ENCODE measurements at regions not wholly inside any gene's neighbourhood (a gene's known extent, or its start where the extent isn't known, plus 50 kb on each side); places are given as distances from the start of the nearest gene placed in this dataset.

GRCh38 chr6:15924893-15925292 is 204.0 kb upstream of the MYLIP start:
- H3K4me3 ChIP-seq (ENCODE audit: low read depth, low read length) = no peak overlapping the region
- TF ChIP-seq, protein P1, sequence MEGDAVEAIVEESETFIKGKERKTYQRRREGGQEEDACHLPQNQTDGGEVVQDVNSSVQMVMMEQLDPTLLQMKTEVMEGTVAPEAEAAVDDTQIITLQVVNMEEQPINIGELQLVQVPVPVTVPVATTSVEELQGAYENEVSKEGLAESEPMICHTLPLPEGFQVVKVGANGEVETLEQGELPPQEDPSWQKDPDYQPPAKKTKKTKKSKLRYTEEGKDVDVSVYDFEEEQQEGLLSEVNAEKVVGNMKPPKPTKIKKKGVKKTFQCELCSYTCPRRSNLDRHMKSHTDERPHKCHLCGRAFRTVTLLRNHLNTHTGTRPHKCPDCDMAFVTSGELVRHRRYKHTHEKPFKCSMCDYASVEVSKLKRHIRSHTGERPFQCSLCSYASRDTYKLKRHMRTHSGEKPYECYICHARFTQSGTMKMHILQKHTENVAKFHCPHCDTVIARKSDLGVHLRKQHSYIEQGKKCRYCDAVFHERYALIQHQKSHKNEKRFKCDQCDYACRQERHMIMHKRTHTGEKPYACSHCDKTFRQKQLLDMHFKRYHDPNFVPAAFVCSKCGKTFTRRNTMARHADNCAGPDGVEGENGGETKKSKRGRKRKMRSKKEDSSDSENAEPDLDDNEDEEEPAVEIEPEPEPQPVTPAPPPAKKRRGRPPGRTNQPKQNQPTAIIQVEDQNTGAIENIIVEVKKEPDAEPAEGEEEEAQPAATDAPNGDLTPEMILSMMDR (IDR thresholded peaks at IDR 0.05; ENCODE audit: insufficient read depth, low read depth, low read length) = no peak
- ChIA-PET CTCF (no interaction called here), POLR2A (no interaction called here)
- DNase-seq (ENCODE audit: low read depth) = no peak
- H3K36me3 ChIP-seq (ENCODE audit: control insufficient read depth, insufficient read depth, low read length) = no peaks in the 10 kb centered on the region
- no peaks in the 10 kb centered on the region for H3K27me3 ChIP-seq (ENCODE audit: control insufficient read depth, insufficient read depth, low read length)

DNA sequence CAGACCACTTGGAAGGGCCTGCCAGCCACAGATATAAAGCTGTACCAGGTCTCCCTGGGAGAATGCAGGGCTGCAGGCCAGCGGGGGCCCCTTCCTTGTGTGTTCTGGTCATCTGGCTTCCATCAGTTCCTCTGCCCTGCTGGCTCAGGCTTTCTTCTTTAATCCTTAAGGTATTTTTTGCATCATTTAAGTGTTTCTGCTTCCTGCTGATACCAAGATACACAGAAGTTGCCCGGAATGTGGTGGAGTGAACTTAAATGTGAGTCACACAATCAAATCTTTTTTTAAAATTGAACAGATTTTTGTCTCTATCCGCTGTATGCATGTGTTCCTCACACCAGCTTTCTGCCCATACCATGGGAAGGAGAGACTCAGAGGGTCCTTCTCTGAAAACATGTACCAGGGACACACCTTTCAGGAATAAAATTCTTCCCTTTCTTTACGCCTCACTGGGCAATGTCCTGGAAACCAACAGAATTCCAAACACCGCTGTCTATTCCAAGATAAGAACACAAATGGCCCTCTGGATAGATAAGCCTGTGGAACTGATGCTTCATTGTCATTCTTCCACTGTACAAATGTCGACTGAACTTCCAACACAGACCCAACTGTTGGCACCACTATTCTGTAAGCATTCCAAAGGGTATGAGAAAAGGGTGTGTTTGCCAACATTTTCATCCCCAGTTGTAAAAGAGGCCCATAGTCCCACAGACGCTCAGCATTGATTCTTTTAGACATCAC is 206.2 kb upstream of the MYLIP start:
- DNase-seq (ENCODE audit: low read depth) = peak; percentile 76
- Histone ChIP-seq H3K27me3 (ENCODE audit: control insufficient read depth, insufficient read depth, low read length) (no peaks in the 10 kb centered on the region), H3K36me3 (ENCODE audit: control insufficient read depth, insufficient read depth, low read length) (no peaks in the 10 kb centered on the region), H3K4me3 (ENCODE audit: low read depth, low read length) (no peak overlapping the region)
- CTCF ChIA-PET = interaction anchor here (0.7 to 1.8 kb wide), 4 partner anchors 14 to 206 kb away, joined by 3 to 4 read pairs (median 4); partner anchors contain the start of gene MYLIP
- TF ChIP-seq, protein P1 (IDR thresholded peaks at IDR 0.05; ENCODE audit: insufficient read depth, low read depth, low read length) = no peak
- POLR2A ChIA-PET = no interaction called here

GRCh38 chr6:15921243-15921642 is 207.6 kb upstream of the MYLIP start:
- CTCF ChIA-PET = no interaction called here
- H3K27me3 ChIP-seq (ENCODE audit: control insufficient read depth, insufficient read depth, low read length) = no peaks in the 10 kb centered on the region

GRCh38 chr6:15916581-15916980 is 212.3 kb upstream of the MYLIP start:
- no peak overlapping the region for H3K4me3 ChIP-seq (ENCODE audit: low read depth, low read length)
- H3K27me3 ChIP-seq (ENCODE audit: control insufficient read depth, insufficient read depth, low read length) = no peaks in the 10 kb centered on the region
- no peak for DNase-seq (ENCODE audit: low read depth)
- ChIA-PET POLR2A (no interaction called here), CTCF (no interaction called here)
- TF ChIP-seq, protein P1 (IDR thresholded peaks at IDR 0.05; ENCODE audit: insufficient read depth, low read depth, low read length) = no peak
- no peaks in the 10 kb centered on the region for H3K36me3 ChIP-seq (ENCODE audit: control insufficient read depth, insufficient read depth, low read length)

More at GRCh38 chr6:15921243-15921642, 207.6 kb upstream of the MYLIP start:
- Histone ChIP-seq H3K4me3 (ENCODE audit: low read depth, low read length) (no peak overlapping the region), H3K36me3 (ENCODE audit: control insufficient read depth, insufficient read depth, low read length) (no peaks in the 10 kb centered on the region)
- TF ChIP-seq, protein P1 (IDR thresholded peaks at IDR 0.05; ENCODE audit: insufficient read depth, low read depth, low read length) = no peak
- no peak for DNase-seq (ENCODE audit: low read depth)
- POLR2A ChIA-PET = interaction anchor here (0.6 kb wide), 1 partner anchor 284 kb away, joined by 3 read pairs; no protein-coding TSS in a partner anchor

DNA sequence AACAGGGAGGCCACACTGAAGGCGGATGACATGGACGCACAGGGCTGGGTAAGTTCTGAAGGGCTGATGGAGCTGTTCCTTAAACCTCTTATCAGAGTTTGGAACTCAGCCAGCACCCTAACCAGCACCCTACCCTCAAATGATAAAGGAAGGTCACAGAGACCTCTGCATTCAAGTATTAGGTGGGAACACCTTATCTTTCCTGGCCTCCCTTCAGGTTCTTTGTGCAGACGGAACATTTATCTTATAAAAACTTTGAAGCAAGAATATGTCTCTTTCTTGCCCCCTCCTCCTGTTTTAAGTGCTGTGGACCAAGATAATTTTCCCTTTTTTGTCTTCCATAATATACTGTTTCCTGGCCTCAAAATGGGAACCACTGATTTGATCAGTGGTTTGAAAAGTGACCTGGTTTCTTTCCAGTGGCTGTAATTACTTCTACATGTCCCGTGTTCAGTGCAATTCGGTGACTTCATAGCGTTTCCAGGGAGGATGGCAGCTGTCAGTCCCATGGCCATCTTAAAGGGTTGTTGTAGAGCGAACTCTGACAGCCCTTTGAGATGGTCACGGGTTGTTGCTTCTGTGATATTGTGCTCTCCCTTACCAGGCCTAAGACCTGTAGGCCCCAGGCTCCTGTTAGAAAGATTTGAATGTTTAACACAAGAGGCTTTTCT is 213.2 kb upstream of the MYLIP start:
- no peak for DNase-seq (ENCODE audit: low read depth)
- H3K4me3 ChIP-seq (ENCODE audit: low read depth, low read length) = no peak overlapping the region
- POLR2A ChIA-PET = no interaction called here
- CTCF ChIA-PET = no interaction called here
- no peaks in the 10 kb centered on the region for H3K36me3 ChIP-seq (ENCODE audit: control insufficient read depth, insufficient read depth, low read length)
- no peaks in the 10 kb centered on the region for H3K27me3 ChIP-seq (ENCODE audit: control insufficient read depth, insufficient read depth, low read length)
- TF ChIP-seq, protein P1 (IDR thresholded peaks at IDR 0.05; ENCODE audit: insufficient read depth, low read depth, low read length) = no peak
